HFF-Myc (cell line): ENCODE measurements at regions not wholly inside any gene's neighbourhood (a gene's known extent, or its start where the extent isn't known, plus 50 kb on each side); places are given as distances from the start of the nearest gene placed in this dataset.

Source experiments
- DNase-seq: peaks from one replicate; pipeline ENCODE4 v3.0.0-alpha.2; 2011; ENCODE audit warnings: low read depth; ENCODE audit errors: extremely low read depth
- H3K4me3 ChIP-seq: replicated peaks from 2 replicates; pipeline ENCODE4 v1.5.1; 2011; ENCODE audit warnings: low read depth, mild to moderate bottlenecking, control low read depth, low read length
- CTCF ChIP-seq: IDR thresholded peaks from 2 replicates; pipeline ENCODE4 v1.5.1; 2012; ENCODE audit warnings: mild to moderate bottlenecking, low read depth, low read length, control low read depth; ENCODE audit errors: missing control alignments

- no peak for TF ChIP-seq CTCF
- no peak for DNase-seq
- no peak overlapping the region for H3K4me3 ChIP-seq
Observed at GRCh38 chr1:98211271-98211845, 290.5 kb upstream of the DPYD start.

GRCh38 chr1:98210563-98210962 is 289.7 kb upstream of the DPYD start:
- H3K4me3 ChIP-seq, result peak overlapping the region; percentile 23; the same call in 1 of the 2 replicates
- no peak for TF ChIP-seq CTCF
- no peak for DNase-seq

- no peak for TF ChIP-seq CTCF
- peak; percentile 62 for DNase-seq
- H3K4me3 ChIP-seq, result peak overlapping the region; percentile 23; the same call in 1 of the 2 replicates
Observed at GRCh38 chr1:98210064-98210463, 289.2 kb upstream of the DPYD start.

- no peak for TF ChIP-seq CTCF
- no peak overlapping the region for H3K4me3 ChIP-seq
- DNase-seq, result no peak
Observed at GRCh38 chr1:98205291-98206017, 284.6 kb upstream of the DPYD start.

- no peak overlapping the region for H3K4me3 ChIP-seq
- no peak for DNase-seq
- no peak for TF ChIP-seq CTCF
Observed at GRCh38 chr1:98203466-98203865, 282.6 kb upstream of the DPYD start.

GRCh38 chr1:98201666-98202081 is 280.8 kb upstream of the DPYD start:
- TF ChIP-seq CTCF, result no peak
- H3K4me3 ChIP-seq, result no peak overlapping the region
- peak; percentile 19 for DNase-seq

GRCh38 chr1:98197356-98197755 is 276.5 kb upstream of the DPYD start:
- H3K4me3 ChIP-seq, result no peak overlapping the region
- no peak for DNase-seq
- TF ChIP-seq CTCF, result no peak
